K562 (cell line): ENCODE measurements at regions not wholly inside any gene's neighbourhood (a gene's known extent, or its start where the extent isn't known, plus 50 kb on each side); places are given as distances from the start of the nearest gene placed in this dataset.

ENCODE experiments used
- ATAC-seq: fragments of 200-7000 bp; cut with Tn5 transposase; 3 replicates; pipeline ENCODE4 v1.9.1; 2020; ENCODE audit warnings: moderate library complexity
- BruUV-seq: library from RNA; stranded (reverse); fragments of 400-500 nt; replicated peaks from 2 replicates; lab custom pipeline; 2021; lab: Mats Ljungman, UMichigan
- CTCF ChIA-PET: fragments of 300-600 bp; formaldehyde crosslinking; extraction: SDS; loops from one replicate; lab custom pipeline; 2021; ENCODE audit warnings: low intra/inter-chr PET ratio; lab: Yijun Ruan, JAX
- POLR2A ChIA-PET: fragments of 300-600, 350-650 bp; sonication (Branson Sonifier 250); formaldehyde crosslinking; extraction: SDS; loops from one replicate; lab custom pipeline; 2021; ENCODE audit warnings: antibody characterized with exemption, inconsistent platforms; lab: Yijun Ruan, JAX
- DNase-seq, 4 experiments: peaks; one replicate each; pipeline versions ENCODE4 v3.0.0 to v3.0.0-alpha.2; 2011 to 2018; ENCODE audit warnings: low spot score in 3 of 4, mixed read lengths in 3 of 4; ENCODE audit errors: extremely low read depth in 1 of 4
- FAIRE-seq: peaks from 2 replicates; lab custom pipeline; 2011; peaks lifted over from hg19 to GRCh38; lab: Jason Lieb, UNC
- H2AFZ ChIP-seq: 2 replicates; pipeline ENCODE4 v1.6.0; 2011; ENCODE audit warnings: low read depth, low read length, control low read depth, inconsistent platforms
- H3K27ac ChIP-seq: fragments of 200-600 bp; 3 replicates; pipeline ENCODE4 v1.8.0; 2011; ENCODE audit warnings: low read depth, mild to moderate bottlenecking, control low read depth, inconsistent platforms, low read length, moderate library complexity, mixed read lengths; ENCODE audit errors: extremely low read depth
- H3K27me3 ChIP-seq, 2 experiments: fragments of 300-600 bp in 1 of 2; 2 replicates in 1 of 2; 3 replicates in 1 of 2; pipeline versions ENCODE4 v1.6.0 to v1.8.0; 2011; ENCODE audit warnings: inconsistent platforms in 2 of 2, low read length in 2 of 2, mild to moderate bottlenecking in 1 of 2, mixed read lengths in 1 of 2, moderate library complexity in 1 of 2; ENCODE audit not compliant: control insufficient read depth in 2 of 2, insufficient read depth in 2 of 2
- H3K36me3 ChIP-seq: fragments of 300-600 bp; 3 replicates; pipeline ENCODE4 v1.8.0; 2011; ENCODE audit warnings: mild to moderate bottlenecking, low read length, inconsistent platforms; ENCODE audit not compliant: control insufficient read depth, insufficient read depth
- H3K4me1 ChIP-seq, 2 experiments: fragments of 200-600 bp in 1 of 2; replicated peaks in 1 of 2; 2 replicates in 1 of 2; 3 replicates in 1 of 2; pipeline versions ENCODE4 v1.5.1 to v1.8.0; 2011; ENCODE audit warnings: inconsistent platforms in 2 of 2, low read length in 2 of 2, mild to moderate bottlenecking in 1 of 2, mixed read lengths in 1 of 2, moderate library complexity in 1 of 2; ENCODE audit not compliant: control insufficient read depth in 2 of 2, insufficient read depth in 2 of 2
- H3K4me2 ChIP-seq: 2 replicates; pipeline ENCODE4 v1.6.1; 2011; ENCODE audit warnings: low read length, control low read depth, inconsistent platforms, mixed read lengths; ENCODE audit not compliant: insufficient read depth
- H3K4me3 ChIP-seq: fragments of 200-600 bp; sonication (generic), shearing (Covaris generic); 2 replicates; pipeline ENCODE4 v1.5.1; 2016; ENCODE audit warnings: control low read depth, inconsistent platforms
- H3K79me2 ChIP-seq: fragments of 200-600 bp; 3 replicates; pipeline ENCODE4 v1.8.0; 2011; ENCODE audit warnings: low read length, inconsistent platforms; ENCODE audit not compliant: control insufficient read depth, insufficient read depth
- H3K9ac ChIP-seq, 2 experiments: 2 replicates each; pipeline versions ENCODE4 v1.6.0 to v1.6.1; 2011; ENCODE audit warnings: low read depth in 2 of 2, low read length in 2 of 2, control low read depth in 1 of 2, inconsistent platforms in 1 of 2, mild to moderate bottlenecking in 1 of 2, mixed read lengths in 1 of 2; ENCODE audit not compliant: insufficient read depth in 1 of 2
- H3K9me1 ChIP-seq: one replicate; pipeline ENCODE4 v1.6.0; 2011; ENCODE audit warnings: inconsistent platforms, mild to moderate bottlenecking, low read length, moderate library complexity; ENCODE audit not compliant: control insufficient read depth, insufficient read depth
- H3K9me3 ChIP-seq: replicated peaks from 2 replicates; pipeline ENCODE4 v1.5.1; 2011; ENCODE audit warnings: low read depth, low read length, inconsistent platforms; ENCODE audit not compliant: control insufficient read depth, insufficient read depth
- H4K20me1 ChIP-seq: replicated peaks from 2 replicates; pipeline ENCODE4 v1.6.1; 2011; ENCODE audit warnings: low read length, inconsistent platforms, mixed read lengths; ENCODE audit not compliant: control insufficient read depth, insufficient read depth
- ATF1 ChIP-seq, 2 experiments: fragments of 450-650 bp in 1 of 2; IDR thresholded peaks; 2 replicates each; pipeline ENCODE4 v1.6.1; 2016; ENCODE audit warnings: missing compliant biosample characterization in 1 of 2, missing genetic modification characterization in 1 of 2
- BCOR ChIP-seq: fragments of 450-650 bp; IDR thresholded peaks from 2 replicates; pipeline ENCODE4 v1.6.1; 2016
- EGR1 ChIP-seq: fragments of 450-650 bp; conservative IDR thresholded peaks from 2 replicates; pipeline ENCODE4 v1.6.1; 2017; ENCODE audit warnings: mild to moderate bottlenecking
- FOXJ2 ChIP-seq: fragments of 200-800 bp; sonication (Bioruptor generic); IDR thresholded peaks from 2 replicates; pipeline ENCODE4 v1.6.1; 2016; ENCODE audit warnings: missing genetic modification characterization, missing compliant biosample characterization
- PRDM10 ChIP-seq: fragments of 450-650 bp; IDR thresholded peaks from 2 replicates; pipeline ENCODE4 v1.6.1; 2018; ENCODE audit not compliant: partially characterized antibody
- RFX1 ChIP-seq: fragments of 450-650 bp; IDR thresholded peaks from 2 replicates; pipeline ENCODE4 v1.6.1; 2016; ENCODE audit warnings: mild to moderate bottlenecking, moderate library complexity
- SMAD2 ChIP-seq: fragments of 150-350 bp; IDR thresholded peaks from 2 replicates; pipeline ENCODE4 v1.6.1; 2014; ENCODE audit warnings: low read depth, mild to moderate bottlenecking, low read length
- SMARCE1 ChIP-seq: fragments of 450-650 bp; IDR thresholded peaks from 2 replicates; pipeline ENCODE4 v1.7.1; 2016; ENCODE audit warnings: mild to moderate bottlenecking
- STAG1 ChIP-seq: sonication (generic); formaldehyde crosslinking; IDR thresholded peaks from 2 replicates; pipeline ENCODE4 v1.5.0; 2020; ENCODE audit warnings: missing genetic modification reagents, borderline replicate concordance
- THRA ChIP-seq: fragments of 450-650 bp; IDR thresholded peaks from 2 replicates; pipeline ENCODE4 v1.6.1; 2017; ENCODE audit warnings: mild to moderate bottlenecking, moderate library complexity
- ZFP36 ChIP-seq: fragments of 150-350 bp; IDR thresholded peaks from 2 replicates; pipeline ENCODE4 v1.6.1; 2018; ENCODE audit warnings: low read length, low read depth; ENCODE audit not compliant: partially characterized antibody
- ZSCAN32 ChIP-seq: fragments of 450-650 bp; formaldehyde crosslinking; IDR thresholded peaks from 2 replicates; pipeline ENCODE4 v1.4.0; 2020; ENCODE audit warnings: mild to moderate bottlenecking, moderate library complexity
- WGBS: fragments of 100-300 bp; shearing (Covaris generic); methylation state at CpG from one replicate; pipeline ENCODE4 v1.1.6; 2016; ENCODE audit warnings: low coverage, mixed read lengths; ENCODE audit not compliant: insufficient coverage; ENCODE audit errors: missing lambda C conversion rate; 5-methylcytosine and 5-hydroxymethylcytosine counted together
- in situ Hi-C: fragments of 300-500 bp; cut with MboI; formaldehyde crosslinking; loops from 4 replicates; pipeline ENCODE4 v1.15.0; 2018; ENCODE audit warnings: inconsistent platforms, mixed read lengths
- intact Hi-C: fragments of 100-400 bp; cut with micrococcal nuclease; formaldehyde crosslinking; loops from 2 replicates; pipeline ENCODE4 v1.14.2; 2022
- TF ChIP-seq, protein P1 (sequence below): fragments of 250-450 bp; sonication (Bioruptor Pico); IDR thresholded peaks from 2 replicates; pipeline ENCODE4 v1.8.0; 2021; ENCODE audit warnings: moderate library complexity, mild to moderate bottlenecking, inconsistent platforms
- TF ChIP-seq, protein P2 (sequence below): fragments of 450-650 bp; IDR thresholded peaks from 2 replicates; pipeline ENCODE4 v1.7.0; 2016; ENCODE audit warnings: borderline replicate concordance
- TF ChIP-seq, protein P3 (sequence below): fragments of 200-400 bp; formaldehyde crosslinking; IDR thresholded peaks from 2 replicates; pipeline ENCODE4 v1.6.1; 2017; ENCODE audit warnings: mild to moderate bottlenecking, low read depth, low read length, moderate library complexity

DNA sequence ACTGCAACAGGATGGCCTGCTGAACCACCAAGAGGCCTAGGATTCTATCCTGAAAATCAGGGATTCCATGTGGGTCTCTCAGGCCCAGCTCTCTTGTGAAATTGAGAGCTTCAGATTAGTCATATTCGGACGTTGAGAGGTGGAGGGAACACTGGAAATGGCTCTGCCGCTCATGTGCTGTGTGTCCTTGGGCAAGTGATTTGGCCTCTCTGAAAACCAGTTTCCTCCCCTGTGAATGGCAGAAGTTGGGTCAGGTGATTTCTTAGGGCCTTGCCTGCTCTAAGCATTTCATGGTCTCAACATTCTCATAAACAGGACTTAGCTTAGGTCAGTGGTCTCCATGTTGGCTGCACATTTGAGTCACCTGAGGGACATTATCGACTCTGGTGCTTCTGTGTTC, 470.1 kb downstream of the PREX1 start:
- WGBS, result 5% methylated on average over 4 of the region's 4 CpGs
- CTCF ChIA-PET, result no interaction called here
- no TSS peak for BruUV-seq
- TF ChIP-seq ZFP36, result peak; percentile 35
- TF ChIP-seq, protein P1, sequence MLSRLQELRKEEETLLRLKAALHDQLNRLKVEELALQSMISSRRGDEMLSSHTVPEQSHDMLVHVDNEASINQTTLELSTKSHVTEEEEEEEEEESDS (CRISPR knock-in tag), result no peak
- TF ChIP-seq SMAD2, result no peak
- TF ChIP-seq, protein P2, sequence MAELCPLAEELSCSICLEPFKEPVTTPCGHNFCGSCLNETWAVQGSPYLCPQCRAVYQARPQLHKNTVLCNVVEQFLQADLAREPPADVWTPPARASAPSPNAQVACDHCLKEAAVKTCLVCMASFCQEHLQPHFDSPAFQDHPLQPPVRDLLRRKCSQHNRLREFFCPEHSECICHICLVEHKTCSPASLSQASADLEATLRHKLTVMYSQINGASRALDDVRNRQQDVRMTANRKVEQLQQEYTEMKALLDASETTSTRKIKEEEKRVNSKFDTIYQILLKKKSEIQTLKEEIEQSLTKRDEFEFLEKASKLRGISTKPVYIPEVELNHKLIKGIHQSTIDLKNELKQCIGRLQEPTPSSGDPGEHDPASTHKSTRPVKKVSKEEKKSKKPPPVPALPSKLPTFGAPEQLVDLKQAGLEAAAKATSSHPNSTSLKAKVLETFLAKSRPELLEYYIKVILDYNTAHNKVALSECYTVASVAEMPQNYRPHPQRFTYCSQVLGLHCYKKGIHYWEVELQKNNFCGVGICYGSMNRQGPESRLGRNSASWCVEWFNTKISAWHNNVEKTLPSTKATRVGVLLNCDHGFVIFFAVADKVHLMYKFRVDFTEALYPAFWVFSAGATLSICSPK, result no peak
- no peak for TF ChIP-seq ATF1 (CRISPR knock-in tag; IDR thresholded peaks at IDR 0.05)
- no peak for TF ChIP-seq ATF1 (tag; IDR thresholded peaks at IDR 0.05)
- no peak for TF ChIP-seq FOXJ2 (tag)
- no peak for TF ChIP-seq STAG1
- no peak for TF ChIP-seq EGR1
- TF ChIP-seq RFX1, result no peak
- no peak for TF ChIP-seq SMARCE1
- TF ChIP-seq BCOR, result no peak
- no peak for TF ChIP-seq ZSCAN32 (CRISPR knock-in tag)
- no peak for TF ChIP-seq THRA
- TF ChIP-seq PRDM10, result no peak
- TF ChIP-seq, protein P3, sequence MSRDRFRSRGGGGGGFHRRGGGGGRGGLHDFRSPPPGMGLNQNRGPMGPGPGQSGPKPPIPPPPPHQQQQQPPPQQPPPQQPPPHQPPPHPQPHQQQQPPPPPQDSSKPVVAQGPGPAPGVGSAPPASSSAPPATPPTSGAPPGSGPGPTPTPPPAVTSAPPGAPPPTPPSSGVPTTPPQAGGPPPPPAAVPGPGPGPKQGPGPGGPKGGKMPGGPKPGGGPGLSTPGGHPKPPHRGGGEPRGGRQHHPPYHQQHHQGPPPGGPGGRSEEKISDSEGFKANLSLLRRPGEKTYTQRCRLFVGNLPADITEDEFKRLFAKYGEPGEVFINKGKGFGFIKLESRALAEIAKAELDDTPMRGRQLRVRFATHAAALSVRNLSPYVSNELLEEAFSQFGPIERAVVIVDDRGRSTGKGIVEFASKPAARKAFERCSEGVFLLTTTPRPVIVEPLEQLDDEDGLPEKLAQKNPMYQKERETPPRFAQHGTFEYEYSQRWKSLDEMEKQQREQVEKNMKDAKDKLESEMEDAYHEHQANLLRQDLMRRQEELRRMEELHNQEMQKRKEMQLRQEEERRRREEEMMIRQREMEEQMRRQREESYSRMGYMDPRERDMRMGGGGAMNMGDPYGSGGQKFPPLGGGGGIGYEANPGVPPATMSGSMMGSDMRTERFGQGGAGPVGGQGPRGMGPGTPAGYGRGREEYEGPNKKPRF, result no peak

More for the DNA sequence above, 470.1 kb downstream of the PREX1 start:
- no peaks in the 10 kb centered on the region for H3K4me1 ChIP-seq
- H3K9me3 ChIP-seq, result no peaks in the 10 kb centered on the region
- DNase-seq, result no peak
- POLR2A ChIA-PET, result no interaction called here
- in situ Hi-C loops, result no loop called here
- H3K9ac ChIP-seq, result no peak overlapping the region
- no peaks in the 10 kb centered on the region for H3K79me2 ChIP-seq
- no peaks in the 10 kb centered on the region for H3K9me1 ChIP-seq
- peaks cover 0 to 3% of the 10 kb centered on the region in 2 experiments; a peak in 1 of 5 replicates for H3K27me3 ChIP-seq
- no peak for ATAC-seq
- no peak overlapping the region for H2AFZ ChIP-seq
- H3K4me2 ChIP-seq, result no peak overlapping the region
- H4K20me1 ChIP-seq, result no peaks in the 10 kb centered on the region; the same call in 1 of the 2 replicates
- intact Hi-C loops, result no loop called here
- H3K36me3 ChIP-seq, result no peaks in the 10 kb centered on the region
- FAIRE-seq, result no peak
- no peak overlapping the region for H3K27ac ChIP-seq
- no peak overlapping the region for H3K4me3 ChIP-seq
